Endothelial cell of umbilical vein (primary cell): ENCODE measurements at regions not wholly inside any gene's neighbourhood (a gene's known extent, or its start where the extent isn't known, plus 50 kb on each side); places are given as distances from the start of the nearest gene placed in this dataset.

ENCODE experiments used
- BruUV-seq: library from RNA; stranded (reverse); fragments of 400-500 nt; replicated peaks from 2 replicates; lab custom pipeline; 2021; lab: Mats Ljungman, UMichigan
- CTCF ChIA-PET: fragments of 300-600, 350-600 bp; sonication (Branson Sonifier 250); formaldehyde crosslinking; loops from one replicate; lab custom pipeline; 2021; ENCODE audit warnings: antibody characterized with exemption, inconsistent platforms; lab: Charles Lee
- POLR2A ChIA-PET: fragments of 300-600, 350-600 bp; sonication (Branson Sonifier 250); formaldehyde crosslinking; loops from one replicate; lab custom pipeline; 2021; ENCODE audit warnings: antibody characterized with exemption, inconsistent platforms; lab: Charles Lee
- DNase-seq: peaks from one replicate; pipeline ENCODE4 v3.0.0-alpha.2; 2011; ENCODE audit warnings: low read depth, low spot score
- FAIRE-seq: peaks from 2 replicates; lab custom pipeline; 2011; peaks lifted over from hg19 to GRCh38; lab: Jason Lieb, UNC
- H2AFZ ChIP-seq: 2 replicates; pipeline ENCODE4 v1.6.0; 2012; ENCODE audit warnings: low read depth, low read length, control low read depth, inconsistent platforms
- H3K27ac ChIP-seq: 2 replicates; pipeline ENCODE4 v1.5.1; 2011; ENCODE audit warnings: low read depth, mild to moderate bottlenecking, control low read depth, low read length, moderate library complexity; ENCODE audit not compliant: insufficient read depth
- H3K27me3 ChIP-seq, 2 experiments: 2 replicates each; pipeline versions ENCODE4 v1.6.0 to v1.6.1; 2011; ENCODE audit warnings: low read length in 2 of 2, mixed read lengths in 1 of 2; ENCODE audit not compliant: control insufficient read depth in 2 of 2, insufficient read depth in 2 of 2
- H3K36me3 ChIP-seq, 2 experiments: 2 replicates in 1 of 2; 3 replicates in 1 of 2; pipeline ENCODE4 v1.5.1; 2011; ENCODE audit warnings: low read length in 2 of 2, mild to moderate bottlenecking in 1 of 2, moderate library complexity in 1 of 2; ENCODE audit not compliant: control insufficient read depth in 2 of 2, insufficient read depth in 2 of 2; ENCODE audit errors: extremely low read depth in 1 of 2
- H3K4me1 ChIP-seq: 3 replicates; pipeline ENCODE4 v1.5.1; 2011; ENCODE audit warnings: mild to moderate bottlenecking, low read length; ENCODE audit not compliant: control insufficient read depth, insufficient read depth; ENCODE audit errors: extremely low read depth
- H3K4me2 ChIP-seq: 2 replicates; pipeline ENCODE4 v1.6.1; 2011; ENCODE audit warnings: low read length, control low read depth, mixed read lengths; ENCODE audit not compliant: insufficient read depth
- H3K4me3 ChIP-seq, 3 experiments: fragments of 200-600 bp in 1 of 3; sonication (generic), shearing (Covaris generic) in 1 of 3; replicated peaks in 1 of 3; 2 replicates each; pipeline ENCODE4 v1.5.1; 2011 to 2016; ENCODE audit warnings: control low read depth in 3 of 3, low read length in 3 of 3, mild to moderate bottlenecking in 2 of 3, inconsistent platforms in 1 of 3, low read depth in 1 of 3, moderate library complexity in 1 of 3; ENCODE audit not compliant: insufficient read depth in 1 of 3
- H3K79me2 ChIP-seq: 2 replicates; pipeline ENCODE4 v1.6.0; 2012; ENCODE audit warnings: low read length, inconsistent platforms; ENCODE audit not compliant: control insufficient read depth, insufficient read depth
- H3K9ac ChIP-seq: replicated peaks from 2 replicates; pipeline ENCODE3; 2011; ENCODE audit warnings: low read length, control low read depth; ENCODE audit not compliant: insufficient read depth; ENCODE audit errors: extremely low read depth
- H3K9me1 ChIP-seq: replicated peaks from 3 replicates; pipeline ENCODE4 v1.6.0; 2011; ENCODE audit warnings: mild to moderate bottlenecking, low read length; ENCODE audit not compliant: control insufficient read depth, insufficient read depth; ENCODE audit errors: extremely low read depth
- H3K9me3 ChIP-seq: replicated peaks from 2 replicates; pipeline ENCODE4 v1.5.1; 2012; ENCODE audit warnings: low read length, inconsistent platforms; ENCODE audit not compliant: control insufficient read depth, insufficient read depth
- H4K20me1 ChIP-seq: replicated peaks from 2 replicates; pipeline ENCODE3; 2011; ENCODE audit warnings: mild to moderate bottlenecking, low read length; ENCODE audit not compliant: control insufficient read depth, insufficient read depth; ENCODE audit errors: extremely low read depth
- EZH2 ChIP-seq: IDR thresholded peaks from 2 replicates; pipeline ENCODE4 v1.6.1; 2012; ENCODE audit warnings: borderline replicate concordance, low read depth, mild to moderate bottlenecking, moderate library complexity, low read length, inconsistent platforms; ENCODE audit not compliant: severe bottlenecking
- FOS ChIP-seq: IDR thresholded peaks from 2 replicates; pipeline ENCODE4 v1.6.1; 2011; ENCODE audit warnings: mild to moderate bottlenecking, low read length, moderate library complexity, borderline replicate concordance; ENCODE audit not compliant: insufficient read depth
- GATA2 ChIP-seq: IDR thresholded peaks from 2 replicates; pipeline ENCODE4 v1.7.0; 2011; ENCODE audit warnings: low read depth, mild to moderate bottlenecking, moderate library complexity, mixed read lengths, low read length; ENCODE audit not compliant: insufficient read length, insufficient read depth
- JUN ChIP-seq: IDR thresholded peaks from 2 replicates; pipeline ENCODE4 v1.6.1; 2011; ENCODE audit warnings: borderline replicate concordance, low read depth; ENCODE audit not compliant: insufficient read length, insufficient read depth
- MYC ChIP-seq: IDR thresholded peaks from one replicate; pipeline ENCODE4 v1.6.1; 2011; ENCODE audit warnings: mild to moderate bottlenecking, low read depth, low read length
- POLR2A ChIP-seq: IDR thresholded peaks from 2 replicates; pipeline ENCODE4 v1.6.1; 2012; ENCODE audit warnings: low read depth, mild to moderate bottlenecking, control low read depth, low read length
- POLR2AphosphoS5 ChIP-seq: IDR thresholded peaks from 2 replicates; pipeline ENCODE4 v1.6.1; 2012; ENCODE audit warnings: low read depth, mild to moderate bottlenecking, control low read depth, low read length, moderate library complexity; ENCODE audit not compliant: insufficient read depth
- dilution Hi-C: fragments of 300-500 bp; cut with MboI; formaldehyde crosslinking; loops from one replicate; pipeline ENCODE4 v1.15.0; 2019; ENCODE audit warnings: low sequenced_read_pairs; ENCODE audit not compliant: extremely low pct_ligation_motif_present
- intact Hi-C: fragments of 100-400 bp; cut with micrococcal nuclease; formaldehyde crosslinking; loops from one replicate; pipeline ENCODE4 v1.10.0; 2022
- TF ChIP-seq, protein P1 (sequence below), 2 donors: IDR thresholded peaks; 1 replicate in 1 of 2; 2 replicates in 1 of 2; pipeline ENCODE4 v1.5.1; 2011; ENCODE audit warnings: low read length in 2 of 2, mild to moderate bottlenecking in 2 of 2, moderate library complexity in 2 of 2, control low read depth in 1 of 2, inconsistent platforms in 1 of 2, low read depth in 1 of 2; ENCODE audit not compliant: insufficient read depth in 1 of 2; ENCODE audit errors: extremely low read depth in 1 of 2
- TF ChIP-seq, protein P2 (sequence below): IDR thresholded peaks from 2 replicates; pipeline ENCODE4 v1.6.1; 2011; ENCODE audit not compliant: insufficient read depth, insufficient read length

DNA sequence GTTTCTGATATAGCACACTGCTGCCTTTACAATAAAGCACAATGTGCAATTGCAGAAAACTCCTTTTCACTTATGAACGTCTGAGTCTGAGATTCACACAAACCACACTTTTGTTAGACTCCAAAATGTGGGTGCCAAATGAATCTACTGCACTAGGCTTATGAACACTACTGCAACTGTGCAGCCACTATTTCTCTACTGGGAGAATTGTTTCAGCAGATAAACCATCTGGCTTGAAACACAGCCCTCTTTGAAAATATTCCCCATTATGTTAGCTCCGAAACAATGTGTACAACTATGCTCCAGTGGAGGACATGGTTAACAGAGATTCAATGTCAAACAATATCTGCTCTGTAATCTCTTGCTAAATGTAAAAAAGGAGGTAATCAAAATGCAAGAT, 188.7 kb upstream of the ZEB2 start:
- H3K9me1 ChIP-seq: no peaks in the 10 kb centered on the region
- no peak overlapping the region for H2AFZ ChIP-seq
- dilution Hi-C loops: no loop called here
- H3K4me3 ChIP-seq: no peak overlapping the region
- H3K9ac ChIP-seq: no peak overlapping the region
- no peaks in the 10 kb centered on the region for H3K9me3 ChIP-seq
- no peaks in the 10 kb centered on the region for H4K20me1 ChIP-seq
- no peaks in the 10 kb centered on the region for H3K36me3 ChIP-seq
- BruUV-seq: no TSS peak
- TF ChIP-seq GATA2: no peak
- no peak for TF ChIP-seq POLR2AphosphoS5
- TF ChIP-seq, protein P1, sequence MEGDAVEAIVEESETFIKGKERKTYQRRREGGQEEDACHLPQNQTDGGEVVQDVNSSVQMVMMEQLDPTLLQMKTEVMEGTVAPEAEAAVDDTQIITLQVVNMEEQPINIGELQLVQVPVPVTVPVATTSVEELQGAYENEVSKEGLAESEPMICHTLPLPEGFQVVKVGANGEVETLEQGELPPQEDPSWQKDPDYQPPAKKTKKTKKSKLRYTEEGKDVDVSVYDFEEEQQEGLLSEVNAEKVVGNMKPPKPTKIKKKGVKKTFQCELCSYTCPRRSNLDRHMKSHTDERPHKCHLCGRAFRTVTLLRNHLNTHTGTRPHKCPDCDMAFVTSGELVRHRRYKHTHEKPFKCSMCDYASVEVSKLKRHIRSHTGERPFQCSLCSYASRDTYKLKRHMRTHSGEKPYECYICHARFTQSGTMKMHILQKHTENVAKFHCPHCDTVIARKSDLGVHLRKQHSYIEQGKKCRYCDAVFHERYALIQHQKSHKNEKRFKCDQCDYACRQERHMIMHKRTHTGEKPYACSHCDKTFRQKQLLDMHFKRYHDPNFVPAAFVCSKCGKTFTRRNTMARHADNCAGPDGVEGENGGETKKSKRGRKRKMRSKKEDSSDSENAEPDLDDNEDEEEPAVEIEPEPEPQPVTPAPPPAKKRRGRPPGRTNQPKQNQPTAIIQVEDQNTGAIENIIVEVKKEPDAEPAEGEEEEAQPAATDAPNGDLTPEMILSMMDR (IDR thresholded peaks at IDR 0.05; ENCODE audit: extremely low read depth in 1 of 2, insufficient read depth in 1 of 2, low read depth in 1 of 2, low read length in 2 of 2): no peak
- no peak for TF ChIP-seq POLR2A
- no peak for TF ChIP-seq FOS
- no peak for TF ChIP-seq MYC
- no peak for TF ChIP-seq EZH2
- no peak for TF ChIP-seq JUN
- TF ChIP-seq, protein P2, sequence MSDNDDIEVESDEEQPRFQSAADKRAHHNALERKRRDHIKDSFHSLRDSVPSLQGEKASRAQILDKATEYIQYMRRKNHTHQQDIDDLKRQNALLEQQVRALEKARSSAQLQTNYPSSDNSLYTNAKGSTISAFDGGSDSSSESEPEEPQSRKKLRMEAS: no peak
- no peaks in the 10 kb centered on the region for H3K27me3 ChIP-seq
- DNase-seq: no peak
- no peak overlapping the region for H3K27ac ChIP-seq
- ChIA-PET CTCF (no interaction called here), POLR2A (no interaction called here)
- H3K4me2 ChIP-seq: no peak overlapping the region
- H3K4me1 ChIP-seq: peaks cover 1% of the 10 kb centered on the region
- intact Hi-C loops: no loop called here
- no peaks in the 10 kb centered on the region for H3K79me2 ChIP-seq
- no peak for FAIRE-seq
